ENCODE measurements at regions not wholly inside any gene's neighbourhood (a gene's known extent, or its start where the extent isn't known, plus 50 kb on each side); places are given as distances from the start of the nearest gene placed in this dataset.

DNA sequence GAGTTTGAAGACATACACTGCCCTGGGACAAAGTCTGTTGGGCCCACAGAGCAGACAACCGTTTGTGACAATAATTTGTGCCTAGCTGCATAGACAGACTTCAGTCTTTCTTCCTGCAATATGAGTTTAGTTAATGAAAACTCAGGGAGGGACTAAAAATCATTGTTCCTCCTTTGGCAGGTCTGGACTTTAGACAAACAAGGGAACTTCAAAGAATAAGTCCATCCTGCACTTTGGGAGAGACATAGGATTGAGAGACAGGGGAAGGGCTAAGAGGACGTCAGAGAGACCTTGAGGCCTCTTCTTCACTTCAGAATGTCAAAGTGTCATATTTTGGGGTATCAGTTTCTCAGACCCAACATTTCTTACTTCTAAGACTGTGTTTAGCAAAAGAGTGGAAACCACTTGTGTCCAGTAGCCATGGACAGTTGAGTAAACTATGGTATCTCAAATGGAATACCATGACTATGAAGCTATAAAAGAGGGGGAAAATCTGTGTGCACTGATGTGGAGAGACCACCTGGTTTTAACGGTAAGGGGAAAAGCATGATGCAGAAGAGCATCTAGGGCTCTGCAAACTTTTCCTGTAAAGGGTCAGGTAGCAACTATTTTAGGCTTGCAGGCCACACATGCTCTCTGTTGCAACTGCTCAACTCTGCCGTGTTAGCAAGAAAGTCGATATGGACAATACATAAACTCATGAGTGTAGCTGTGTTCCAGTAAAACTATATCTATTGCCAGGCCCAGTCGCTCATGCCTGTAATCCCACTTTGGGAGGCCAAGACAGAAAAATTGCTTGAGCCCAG lies 217.8 kb upstream of the SH3BP4 start:
- no TSS peak for BruUV-seq (replicated peaks)
- CTCF ChIA-PET: interaction anchor here (0.6 kb wide), 1 partner anchor 591 kb away, joined by 3 read pairs; no protein-coding TSS in a partner anchor
- no peaks in the 10 kb centered on the region; the same call in 2 of the 3 replicates for H3K9me3 ChIP-seq (replicated peaks; ENCODE audit: control insufficient read depth, insufficient read depth, low read length)
- no peak for ATAC-seq
- in situ Hi-C loops (cut with MboI): no loop called here
- H3K36me3 ChIP-seq (ENCODE audit: control insufficient read depth in 2 of 2, insufficient read depth in 2 of 2, low read length in 1 of 2): no peaks in the 10 kb centered on the region
- H3K79me2 ChIP-seq (ENCODE audit: control insufficient read depth, insufficient read depth, low read length): no peaks in the 10 kb centered on the region
- H2AFZ ChIP-seq (ENCODE audit: control insufficient read depth, low read depth, low read length): no peak overlapping the region
- SMC1A ChIA-PET (ENCODE audit: uncharacterized antibody, unreplicated experiment): no interaction called here
- 17% methylated on average over 6 of the region's 6 CpGs for WGBS (ENCODE audit: insufficient coverage, insufficient replicate concordance, low lambda C conversion rate, missing lambda C conversion rate)
- H3K4me3 ChIP-seq: no peak overlapping the region
- no peaks in the 10 kb centered on the region for H3K4me1 ChIP-seq (ENCODE audit: control insufficient read depth, insufficient read depth, low read length)
- no peak for DNase-seq (ENCODE audit: low read depth, low spot score)
- RAD21 ChIA-PET (ENCODE audit: unreplicated experiment): no interaction called here
- no peak overlapping the region for H3K4me2 ChIP-seq (ENCODE audit: control insufficient read depth, insufficient read depth)
- no peaks in the 10 kb centered on the region for H3K27me3 ChIP-seq (replicated peaks in 1 of 2; ENCODE audit: control insufficient read depth in 2 of 2, insufficient read depth in 2 of 2, low read length in 1 of 2)
- H4K20me1 ChIP-seq (ENCODE audit: control insufficient read depth, insufficient read depth): no peaks in the 10 kb centered on the region
- FAIRE-seq: no peak
- POLR2A ChIA-PET: no interaction called here
- no peak overlapping the region for H3K9ac ChIP-seq (ENCODE audit: control insufficient read depth, insufficient read depth, low read length)
- H3K27ac ChIP-seq (ENCODE audit: control insufficient read depth, insufficient read depth): no peak overlapping the region
- intact Hi-C loops (cut with micrococcal nuclease; ENCODE audit: unreplicated experiment): no loop called here
- no peak for TF ChIP-seq RUNX3 (IDR thresholded peaks at IDR 0.05; ENCODE audit: low read length)
- TF ChIP-seq, protein P1, sequence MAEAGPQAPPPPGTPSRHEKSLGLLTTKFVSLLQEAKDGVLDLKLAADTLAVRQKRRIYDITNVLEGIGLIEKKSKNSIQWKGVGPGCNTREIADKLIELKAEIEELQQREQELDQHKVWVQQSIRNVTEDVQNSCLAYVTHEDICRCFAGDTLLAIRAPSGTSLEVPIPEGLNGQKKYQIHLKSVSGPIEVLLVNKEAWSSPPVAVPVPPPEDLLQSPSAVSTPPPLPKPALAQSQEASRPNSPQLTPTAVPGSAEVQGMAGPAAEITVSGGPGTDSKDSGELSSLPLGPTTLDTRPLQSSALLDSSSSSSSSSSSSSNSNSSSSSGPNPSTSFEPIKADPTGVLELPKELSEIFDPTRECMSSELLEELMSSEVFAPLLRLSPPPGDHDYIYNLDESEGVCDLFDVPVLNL (IDR thresholded peaks at IDR 0.05; ENCODE audit: low read depth, low read length): no peak
- TF ChIP-seq EP300 (IDR thresholded peaks at IDR 0.05; ENCODE audit: borderline replicate concordance in 1 of 2, control insufficient read depth in 1 of 2, low read depth in 2 of 2, low read length in 2 of 2): no peak
- TF ChIP-seq FOXM1 (IDR thresholded peaks at IDR 0.05; ENCODE audit: low read depth, low read length): no peak
- TF ChIP-seq RBBP5 (conservative IDR thresholded peaks at IDR 0.05): no peak
- TF ChIP-seq NR2F1 (conservative IDR thresholded peaks at IDR 0.05): no peak
- TF ChIP-seq SIN3A (IDR thresholded peaks at IDR 0.05; ENCODE audit: low read depth, low read length): no peak
- TF ChIP-seq SMC3 (IDR thresholded peaks at IDR 0.05; ENCODE audit: borderline replicate concordance, low read length): no peak
- TF ChIP-seq ZNF24 (IDR thresholded peaks at IDR 0.05): no peak
- no peak for TF ChIP-seq TCF3 (IDR thresholded peaks at IDR 0.05; ENCODE audit: borderline replicate concordance, insufficient read depth, low read depth, low read length)
- TF ChIP-seq KLF5 (IDR thresholded peaks at IDR 0.05; ENCODE audit: partially characterized antibody): no peak
